Keratinocyte (primary cell): ENCODE measurements at regions not wholly inside any gene's neighbourhood (a gene's known extent, or its start where the extent isn't known, plus 50 kb on each side); places are given as distances from the start of the nearest gene placed in this dataset.

Experiments
- DNase-seq: peaks from one replicate; pipeline ENCODE4 v3.0.0-alpha.2; 2011; ENCODE audit warnings: low read depth, missing footprints, low spot score
- FAIRE-seq: peaks from 2 replicates; lab custom pipeline; 2011; peaks lifted over from hg19 to GRCh38; lab: Jason Lieb, UNC
- H2AFZ ChIP-seq: 2 replicates; pipeline ENCODE4 v1.6.0; 2012; ENCODE audit warnings: low read length, control low read depth, inconsistent platforms; ENCODE audit not compliant: control insufficient read depth
- H3K27ac ChIP-seq: 2 replicates; pipeline ENCODE4 v1.5.1; 2011; ENCODE audit warnings: low read length; ENCODE audit not compliant: control insufficient read depth, insufficient read depth
- H3K27me3 ChIP-seq: 3 replicates; pipeline ENCODE4 v1.6.0; 2011; ENCODE audit warnings: low read length; ENCODE audit not compliant: control insufficient read depth, insufficient read depth; ENCODE audit errors: extremely low read depth
- H3K36me3 ChIP-seq, 2 experiments: 2 replicates in 1 of 2; 3 replicates in 1 of 2; pipeline ENCODE4 v1.5.1; 2011; ENCODE audit warnings: low read length in 2 of 2, mild to moderate bottlenecking in 1 of 2; ENCODE audit not compliant: control insufficient read depth in 2 of 2, insufficient read depth in 2 of 2; ENCODE audit errors: extremely low read depth in 1 of 2
- H3K4me1 ChIP-seq: 3 replicates; pipeline ENCODE4 v1.5.1; 2011; ENCODE audit warnings: low read length; ENCODE audit not compliant: control insufficient read depth, insufficient read depth; ENCODE audit errors: extremely low read depth
- H3K4me2 ChIP-seq: 3 replicates; pipeline ENCODE4 v1.6.0; 2011; ENCODE audit warnings: low read depth, low read length; ENCODE audit not compliant: control insufficient read depth, insufficient read depth; ENCODE audit errors: extremely low read depth
- H3K4me3 ChIP-seq, 3 experiments: fragments of 200-600 bp in 1 of 3; sonication (generic) in 1 of 3; 2 replicates in 2 of 3; 3 replicates in 1 of 3; pipeline ENCODE4 v1.5.1; 2011 to 2016; ENCODE audit warnings: low read length in 3 of 3, mild to moderate bottlenecking in 3 of 3, control low read depth in 2 of 3, inconsistent platforms in 1 of 3, low read depth in 1 of 3, mixed read lengths in 1 of 3, mixed run types in 1 of 3, moderate library complexity in 1 of 3; ENCODE audit not compliant: control insufficient read depth in 2 of 3, insufficient read depth in 2 of 3; ENCODE audit errors: extremely low read depth in 1 of 3
- H3K79me2 ChIP-seq: 2 replicates; pipeline ENCODE4 v1.6.0; 2012; ENCODE audit warnings: low read length; ENCODE audit not compliant: control insufficient read depth, insufficient read depth
- H3K9ac ChIP-seq: 3 replicates; pipeline ENCODE4 v1.6.0; 2011; ENCODE audit warnings: low read length; ENCODE audit not compliant: control insufficient read depth, insufficient read depth; ENCODE audit errors: extremely low read depth
- H3K9me1 ChIP-seq: 3 replicates; pipeline ENCODE4 v1.6.0; 2011; ENCODE audit warnings: low read length; ENCODE audit not compliant: control insufficient read depth, insufficient read depth; ENCODE audit errors: extremely low read depth
- H3K9me3 ChIP-seq: 2 replicates; pipeline ENCODE4 v1.5.1; 2012; ENCODE audit warnings: low read depth, low read length; ENCODE audit not compliant: control insufficient read depth
- H4K20me1 ChIP-seq: 3 replicates; pipeline ENCODE4 v1.6.0; 2011; ENCODE audit warnings: low read length; ENCODE audit not compliant: control insufficient read depth, insufficient read depth; ENCODE audit errors: extremely low read depth
- CTCF ChIP-seq, 3 experiments: IDR thresholded peaks in 1 of 3; conservative IDR thresholded peaks in 1 of 3; optimal IDR thresholded peaks in 1 of 3; 2 replicates in 2 of 3; 3 replicates in 1 of 3; pipeline versions ENCODE3 to v1.5.1; 2011; ENCODE audit warnings: low read length in 3 of 3, mild to moderate bottlenecking in 3 of 3, moderate library complexity in 2 of 3, control low read depth in 1 of 3, inconsistent platforms in 1 of 3; ENCODE audit not compliant: insufficient read depth in 2 of 3; ENCODE audit errors: extremely low read depth in 1 of 3
- EZH2 ChIP-seq: IDR thresholded peaks from one replicate; pipeline ENCODE4 v1.6.1; 2012; ENCODE audit warnings: inconsistent platforms, mild to moderate bottlenecking, low read length, moderate library complexity
- dilution Hi-C: fragments of 300-500 bp; cut with MboI; formaldehyde crosslinking; loops from one replicate; pipeline ENCODE4 v1.7.0; 2020; ENCODE audit warnings: low sequenced_read_pairs; ENCODE audit not compliant: extremely low pct_ligation_motif_present

- H3K4me3 ChIP-seq = no peak overlapping the region
- H3K27me3 ChIP-seq = no peaks in the 10 kb centered on the region
- FAIRE-seq = no peak
- no peak for DNase-seq
- no peaks in the 10 kb centered on the region for H3K9me3 ChIP-seq
- dilution Hi-C loops = no loop called here
- no peak overlapping the region for H3K9ac ChIP-seq
- TF ChIP-seq CTCF (optimal IDR thresholded peaks at IDR 0.05 in 1 of 3, IDR thresholded peaks at IDR 0.05 in 1 of 3, conservative IDR thresholded peaks at IDR 0.05 in 1 of 3; ENCODE audit: extremely low read depth in 1 of 3, insufficient read depth in 2 of 3, low read length in 3 of 3) = no peak
- no peak for TF ChIP-seq EZH2
- no peak overlapping the region for H3K27ac ChIP-seq
- no peak overlapping the region for H2AFZ ChIP-seq
- no peak overlapping the region for H3K4me2 ChIP-seq
- no peaks in the 10 kb centered on the region for H3K36me3 ChIP-seq
- no peaks in the 10 kb centered on the region for H4K20me1 ChIP-seq
- H3K79me2 ChIP-seq = no peaks in the 10 kb centered on the region
- H3K4me1 ChIP-seq = no peaks in the 10 kb centered on the region
- H3K9me1 ChIP-seq = no peaks in the 10 kb centered on the region
Measured at GRCh38 chr13:58187881-58188280, 556.3 kb downstream of the PCDH17 start.

GRCh38 chr13:58190577-58190976 is 559.0 kb downstream of the PCDH17 start:
- dilution Hi-C loops = no loop called here

More at GRCh38 chr13:58190577-58190976, 559.0 kb downstream of the PCDH17 start:
- H3K4me2 ChIP-seq = no peak overlapping the region
- no peaks in the 10 kb centered on the region for H3K36me3 ChIP-seq
- H3K9me1 ChIP-seq = no peaks in the 10 kb centered on the region
- no peaks in the 10 kb centered on the region for H3K79me2 ChIP-seq
- H3K27ac ChIP-seq = no peak overlapping the region
- no peaks in the 10 kb centered on the region for H3K4me1 ChIP-seq
- FAIRE-seq (no peak), DNase-seq (no peak)
- H3K4me3 ChIP-seq = no peak overlapping the region
- no peaks in the 10 kb centered on the region for H4K20me1 ChIP-seq
- no peak overlapping the region for H3K9ac ChIP-seq
- no peaks in the 10 kb centered on the region for H3K9me3 ChIP-seq
- TF ChIP-seq CTCF (optimal IDR thresholded peaks at IDR 0.05 in 1 of 3, IDR thresholded peaks at IDR 0.05 in 1 of 3, conservative IDR thresholded peaks at IDR 0.05 in 1 of 3; ENCODE audit: extremely low read depth in 1 of 3, insufficient read depth in 2 of 3, low read length in 3 of 3) (no peak), EZH2 (no peak)
- no peaks in the 10 kb centered on the region for H3K27me3 ChIP-seq
- H2AFZ ChIP-seq = no peak overlapping the region
